Ovary (tissue), 3 donors: ENCODE measurements at regions not wholly inside any gene's neighbourhood (a gene's known extent, or its start where the extent isn't known, plus 50 kb on each side); places are given as distances from the start of the nearest gene placed in this dataset.

Experiments used
- EP300 ChIP-seq: sonication (generic); formaldehyde crosslinking; IDR thresholded peaks from one replicate; pipeline ENCODE4 v1.6.1; 2017; ENCODE audit warnings: antibody characterized with exemption
- TF ChIP-seq, protein P1 (sequence below), 3 donors: fragments of 450-650 bp in 2 of 3; fragments of 200-600 bp in 1 of 3; IDR thresholded peaks; one replicate each; pipeline versions ENCODE4 v1.5.1 to v1.8.0; 2016 to 2022; ENCODE audit warnings: antibody characterized with exemption in 3 of 3, mild to moderate bottlenecking in 1 of 3
- donor health status: DM: no; HTN: no; CAD: no.

DNA sequence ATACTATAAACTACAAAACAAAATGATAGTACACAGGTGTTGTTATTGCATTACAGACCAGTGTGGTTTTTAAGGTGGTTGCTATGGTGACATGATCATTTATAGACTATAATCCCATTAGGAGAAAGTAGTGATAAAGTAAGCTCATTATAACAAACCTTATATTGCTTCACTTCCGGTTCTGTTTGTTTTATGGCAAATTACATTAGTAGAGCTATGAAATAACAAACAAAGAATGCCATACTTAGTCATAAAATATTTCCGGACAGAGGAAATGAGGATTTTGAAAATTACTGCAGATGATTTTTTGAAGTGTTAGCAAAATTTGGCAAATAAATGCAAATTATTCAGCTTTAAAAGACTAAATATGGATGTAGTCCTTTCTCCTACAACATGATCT is 640.4 kb upstream of the ARPP21 start:
- TF ChIP-seq EP300 = no peak
- TF ChIP-seq, protein P1, sequence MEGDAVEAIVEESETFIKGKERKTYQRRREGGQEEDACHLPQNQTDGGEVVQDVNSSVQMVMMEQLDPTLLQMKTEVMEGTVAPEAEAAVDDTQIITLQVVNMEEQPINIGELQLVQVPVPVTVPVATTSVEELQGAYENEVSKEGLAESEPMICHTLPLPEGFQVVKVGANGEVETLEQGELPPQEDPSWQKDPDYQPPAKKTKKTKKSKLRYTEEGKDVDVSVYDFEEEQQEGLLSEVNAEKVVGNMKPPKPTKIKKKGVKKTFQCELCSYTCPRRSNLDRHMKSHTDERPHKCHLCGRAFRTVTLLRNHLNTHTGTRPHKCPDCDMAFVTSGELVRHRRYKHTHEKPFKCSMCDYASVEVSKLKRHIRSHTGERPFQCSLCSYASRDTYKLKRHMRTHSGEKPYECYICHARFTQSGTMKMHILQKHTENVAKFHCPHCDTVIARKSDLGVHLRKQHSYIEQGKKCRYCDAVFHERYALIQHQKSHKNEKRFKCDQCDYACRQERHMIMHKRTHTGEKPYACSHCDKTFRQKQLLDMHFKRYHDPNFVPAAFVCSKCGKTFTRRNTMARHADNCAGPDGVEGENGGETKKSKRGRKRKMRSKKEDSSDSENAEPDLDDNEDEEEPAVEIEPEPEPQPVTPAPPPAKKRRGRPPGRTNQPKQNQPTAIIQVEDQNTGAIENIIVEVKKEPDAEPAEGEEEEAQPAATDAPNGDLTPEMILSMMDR (IDR thresholded peaks at IDR 0.05) = no peak
